AG04450 (cell line): ENCODE measurements at regions not wholly inside any gene's neighbourhood (a gene's known extent, or its start where the extent isn't known, plus 50 kb on each side); places are given as distances from the start of the nearest gene placed in this dataset.
A peak's percentile ranks its signal among the peaks of the same experiment; 100 is the strongest.

Experiments used
- CTCF ChIA-PET: fragments of 300-600, 350-600 bp; formaldehyde crosslinking; extraction: SDS; loops from one replicate; lab custom pipeline; 2022; ENCODE audit warnings: antibody characterized with exemption, inconsistent platforms; lab: Charles Lee
- POLR2A ChIA-PET: fragments of 350-600 bp; formaldehyde crosslinking; extraction: SDS; loops from one replicate; lab custom pipeline; 2021; ENCODE audit warnings: antibody characterized with exemption, inconsistent platforms; lab: Yijun Ruan, JAX
- DNase-seq: peaks from one replicate; pipeline ENCODE4 v3.0.0-alpha.2; 2011; ENCODE audit warnings: low read depth, low spot score
- H3K27ac ChIP-seq: one replicate; pipeline ENCODE4 v1.5.1; 2012; ENCODE audit warnings: low read depth, low read length, control low read depth
- H3K27me3 ChIP-seq: one replicate; pipeline ENCODE4 v1.6.0; 2012; ENCODE audit warnings: low read length; ENCODE audit not compliant: control insufficient read depth, insufficient read depth
- H3K4me3 ChIP-seq: 2 replicates; pipeline ENCODE4 v1.5.1; 2011; ENCODE audit warnings: mild to moderate bottlenecking, low read depth, low read length, control low read depth
- H3K9me3 ChIP-seq: 2 replicates; pipeline ENCODE4 v1.5.1; 2012; ENCODE audit warnings: low read length; ENCODE audit not compliant: control insufficient read depth, insufficient read depth
- CTCF ChIP-seq: IDR thresholded peaks from 2 replicates; pipeline ENCODE4 v1.5.1; 2011; ENCODE audit warnings: low read depth, low read length, control low read depth, inconsistent platforms

GRCh38 chr15:101542306-101543025 lies 53.0 kb upstream of the PCSK6 start:
- POLR2A ChIA-PET = no interaction called here
- DNase-seq = no peak
- Histone ChIP-seq H3K27ac (no peak overlapping the region), H3K27me3 (no peaks in the 10 kb centered on the region), H3K9me3 (peaks cover 5% of the 10 kb centered on the region; the same call in 1 of the 2 replicates), H3K4me3 (no peak overlapping the region)
- CTCF ChIA-PET = no interaction called here
- TF ChIP-seq CTCF = no peak

GRCh38 chr15:101541501-101542292 lies 52.2 kb upstream of the PCSK6 start:
- H3K27me3 ChIP-seq = no peaks in the 10 kb centered on the region
- POLR2A ChIA-PET = no interaction called here
- no peak overlapping the region for H3K27ac ChIP-seq
- CTCF ChIA-PET = no interaction called here
- no peak for TF ChIP-seq CTCF
- no peak for DNase-seq
- no peak overlapping the region for H3K4me3 ChIP-seq
- peaks cover 10% of the 10 kb centered on the region; the same call in 1 of the 2 replicates for H3K9me3 ChIP-seq

GRCh38 chr15:101540480-101541239 lies 51.2 kb upstream of the PCSK6 start:
- DNase-seq = no peak
- Histone ChIP-seq H3K27me3 (no peaks in the 10 kb centered on the region), H3K9me3 (peaks cover 14% of the 10 kb centered on the region; the same call in 1 of the 2 replicates), H3K27ac (no peak overlapping the region), H3K4me3 (no peak overlapping the region)
- ChIA-PET POLR2A (no interaction called here), CTCF (no interaction called here)
- 0 out of 2 replicates have a peak, but pooled peaks have one; percentile 3 for TF ChIP-seq CTCF

DNA sequence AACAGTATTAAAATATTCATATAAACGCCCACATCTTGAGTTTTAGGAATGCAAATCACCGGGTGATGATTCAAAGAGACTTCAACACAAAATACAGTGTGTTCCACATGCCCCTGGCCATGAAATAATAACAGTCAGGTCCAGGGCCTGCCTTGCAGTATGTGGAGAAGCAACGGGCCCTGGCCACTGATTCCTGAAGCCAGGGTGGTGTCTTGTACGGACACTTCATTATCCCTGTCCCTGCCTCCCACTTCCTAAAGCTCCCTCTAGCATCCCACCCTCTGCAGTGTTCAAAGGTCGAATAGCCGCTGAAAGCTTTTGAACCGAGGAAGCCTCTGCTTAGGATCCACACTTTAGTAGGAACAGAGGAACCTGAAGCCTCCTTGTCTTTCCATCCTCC lies 50.4 kb upstream of the PCSK6 start:
- ChIA-PET CTCF (no interaction called here), POLR2A (no interaction called here)
- no peak for DNase-seq
- Histone ChIP-seq H3K9me3 (peaks cover 14% of the 10 kb centered on the region; the same call in 1 of the 2 replicates), H3K4me3 (no peak overlapping the region), H3K27me3 (no peaks in the 10 kb centered on the region), H3K27ac (no peak overlapping the region)
- no peak for TF ChIP-seq CTCF
